ENCODE measurements at regions not wholly inside any gene's neighbourhood (a gene's known extent, or its start where the extent isn't known, plus 50 kb on each side); places are given as distances from the start of the nearest gene placed in this dataset.

DNA sequence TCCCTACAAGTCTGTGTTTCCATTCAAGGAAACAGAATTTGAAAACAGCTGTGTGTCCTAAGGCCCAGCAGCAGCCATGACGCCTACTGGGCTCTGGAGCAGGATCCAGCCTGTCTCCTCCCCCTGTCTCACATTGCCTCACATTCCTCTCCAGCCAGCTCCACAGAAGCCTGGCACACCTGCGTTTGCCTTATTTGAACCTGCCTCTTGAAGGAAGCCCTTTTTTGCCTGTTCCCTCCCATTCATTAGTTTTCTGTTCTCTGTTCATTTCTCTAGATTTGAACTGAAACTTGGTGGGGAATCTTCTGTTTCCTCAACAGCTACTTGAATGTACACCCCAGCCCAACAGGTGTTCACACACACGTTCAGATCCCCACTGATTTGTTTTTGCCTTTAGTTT lies 890.5 kb downstream of the TUSC7 start:
- H3K9me3 ChIP-seq = no peaks in the 10 kb centered on the region
- no peak overlapping the region for H3K27ac ChIP-seq
- H3K4me1 ChIP-seq = peaks cover 0 to 18% (median 9%) of the 10 kb centered on the region in 6 donors
- H3K27me3 ChIP-seq (replicated peaks in 1 of 7) = no peaks in the 10 kb centered on the region
- intact Hi-C loops (cut with DNase I; ENCODE audit: low total_unique reads) = no loop called here
- DNase-seq = no peak
- WGBS, 5 donors = 63 to 81% (median 71%) methylated on average over 3 of the region's 3 CpGs
- TF ChIP-seq, protein P1, sequence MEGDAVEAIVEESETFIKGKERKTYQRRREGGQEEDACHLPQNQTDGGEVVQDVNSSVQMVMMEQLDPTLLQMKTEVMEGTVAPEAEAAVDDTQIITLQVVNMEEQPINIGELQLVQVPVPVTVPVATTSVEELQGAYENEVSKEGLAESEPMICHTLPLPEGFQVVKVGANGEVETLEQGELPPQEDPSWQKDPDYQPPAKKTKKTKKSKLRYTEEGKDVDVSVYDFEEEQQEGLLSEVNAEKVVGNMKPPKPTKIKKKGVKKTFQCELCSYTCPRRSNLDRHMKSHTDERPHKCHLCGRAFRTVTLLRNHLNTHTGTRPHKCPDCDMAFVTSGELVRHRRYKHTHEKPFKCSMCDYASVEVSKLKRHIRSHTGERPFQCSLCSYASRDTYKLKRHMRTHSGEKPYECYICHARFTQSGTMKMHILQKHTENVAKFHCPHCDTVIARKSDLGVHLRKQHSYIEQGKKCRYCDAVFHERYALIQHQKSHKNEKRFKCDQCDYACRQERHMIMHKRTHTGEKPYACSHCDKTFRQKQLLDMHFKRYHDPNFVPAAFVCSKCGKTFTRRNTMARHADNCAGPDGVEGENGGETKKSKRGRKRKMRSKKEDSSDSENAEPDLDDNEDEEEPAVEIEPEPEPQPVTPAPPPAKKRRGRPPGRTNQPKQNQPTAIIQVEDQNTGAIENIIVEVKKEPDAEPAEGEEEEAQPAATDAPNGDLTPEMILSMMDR (IDR thresholded peaks at IDR 0.05 in 8 of 11, conservative IDR thresholded peaks at IDR 0.05 in 3 of 11) = no peak
- no peak for TF ChIP-seq POLR2AphosphoS5 (IDR thresholded peaks at IDR 0.05)
- no peak for TF ChIP-seq POLR2A (IDR thresholded peaks at IDR 0.05)
- H3K36me3 ChIP-seq = no peaks in the 10 kb centered on the region
- H3K4me3 ChIP-seq = no peak overlapping the region

DNA sequence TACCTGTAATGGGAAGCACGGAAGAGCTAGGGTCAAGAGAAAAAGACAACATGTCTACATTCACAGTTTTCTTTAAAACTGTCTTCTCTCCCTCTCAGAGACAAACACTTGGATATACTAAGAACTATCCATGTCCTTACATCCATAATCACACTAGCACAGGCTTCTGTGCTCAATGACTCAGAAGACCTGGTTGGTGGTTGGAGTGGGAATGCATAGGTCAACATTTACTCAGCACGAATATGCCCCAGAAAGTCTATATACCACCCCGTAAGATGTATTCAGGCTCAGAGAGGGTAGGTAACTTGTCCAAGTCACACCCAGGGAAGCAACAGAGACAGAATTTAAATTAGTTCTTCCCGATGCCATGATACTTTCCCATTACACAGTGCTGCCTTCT lies 891.1 kb downstream of the TUSC7 start:
- Histone ChIP-seq H3K4me3 (no peak overlapping the region), H3K27me3 (replicated peaks in 1 of 7) (no peaks in the 10 kb centered on the region), H3K9me3 (no peaks in the 10 kb centered on the region), H3K36me3 (no peaks in the 10 kb centered on the region), H3K4me1 (peaks cover 0 to 12% (median 5%) of the 10 kb centered on the region in 6 donors), H3K27ac (no peak overlapping the region)
- intact Hi-C loops (cut with DNase I; ENCODE audit: low total_unique reads) = no loop called here
- TF ChIP-seq POLR2A (IDR thresholded peaks at IDR 0.05) (no peak), POLR2AphosphoS5 (IDR thresholded peaks at IDR 0.05) (no peak)
- 87 to 96% (median 93%) methylated on average over 4 of the region's 4 CpGs for WGBS, 5 donors
- DNase-seq = no peak

DNA sequence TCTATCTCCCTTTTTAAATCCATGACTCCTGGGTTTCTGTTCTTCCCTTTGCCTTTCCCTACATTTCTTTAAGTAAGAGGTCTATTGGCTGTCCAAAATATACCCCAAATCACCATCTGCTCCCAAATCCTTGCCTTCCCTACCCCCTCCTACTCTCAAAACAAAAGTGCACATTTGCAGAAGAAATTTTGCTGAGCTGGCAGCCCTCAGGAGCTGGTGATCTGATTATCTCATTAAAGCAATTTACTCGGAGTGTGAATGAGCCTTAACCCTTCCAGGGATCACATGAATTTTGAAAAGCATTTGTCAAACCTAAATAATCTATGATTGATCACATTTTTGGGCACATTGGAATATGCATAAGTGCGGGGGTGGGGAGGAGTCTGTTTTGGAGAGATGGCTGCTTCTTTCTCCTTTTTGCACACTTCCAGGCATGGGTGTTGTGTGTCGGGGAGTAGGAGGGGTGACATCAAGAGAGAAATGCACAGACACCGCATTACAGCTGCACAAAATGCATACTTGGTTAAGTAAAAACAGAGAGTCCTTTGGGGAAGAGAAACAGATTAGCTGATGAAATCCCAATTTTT lies 892.6 kb downstream of the TUSC7 start:
- intact Hi-C loops (cut with DNase I; ENCODE audit: low total_unique reads) = no loop called here
- no peak for DNase-seq
- H3K27me3 ChIP-seq (replicated peaks in 1 of 7) = no peaks in the 10 kb centered on the region

DNA sequence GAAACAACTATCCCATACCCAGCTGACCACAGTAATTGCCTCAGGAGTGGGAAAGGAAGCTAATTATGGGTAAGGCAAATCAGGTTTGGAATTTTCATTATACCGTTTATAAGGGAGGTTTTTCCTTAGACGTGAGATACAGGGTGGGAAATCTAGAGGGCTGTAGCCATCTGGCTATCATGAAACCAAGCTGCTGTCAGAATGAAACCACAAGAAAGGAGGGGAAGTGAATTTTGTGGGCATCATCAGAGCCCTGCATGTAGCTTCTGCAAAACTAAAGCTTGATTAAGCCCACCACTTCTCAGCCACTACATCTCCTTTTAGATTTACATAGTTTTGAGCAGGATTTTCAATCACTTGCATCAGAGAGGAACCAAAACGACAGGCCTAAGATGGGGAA lies 893.5 kb downstream of the TUSC7 start:
- DNase-seq = no peak
- Histone ChIP-seq H3K36me3 (no peaks in the 10 kb centered on the region), H3K9me3 (no peaks in the 10 kb centered on the region), H3K27me3 (replicated peaks in 1 of 7) (no peaks in the 10 kb centered on the region), H3K27ac (no peak overlapping the region), H3K4me1 (no peaks in the 10 kb centered on the region), H3K4me3 (no peak overlapping the region)
- intact Hi-C loops (cut with DNase I; ENCODE audit: low total_unique reads) = no loop called here
- 8 to 39% (median 16%) methylated on average over 3 of the region's 3 CpGs for WGBS, 5 donors
- TF ChIP-seq, protein P1 (IDR thresholded peaks at IDR 0.05 in 8 of 11, conservative IDR thresholded peaks at IDR 0.05 in 3 of 11) = no peak
- TF ChIP-seq POLR2A (IDR thresholded peaks at IDR 0.05) (no peak), POLR2AphosphoS5 (IDR thresholded peaks at IDR 0.05) (no peak)

More for the DNA sequence above, 892.6 kb downstream of the TUSC7 start:
- WGBS, 5 donors = 65 to 82% (median 80%) methylated on average over 4 of the region's 4 CpGs
- Histone ChIP-seq H3K4me1 (no peaks in the 10 kb centered on the region), H3K36me3 (no peaks in the 10 kb centered on the region), H3K4me3 (no peak overlapping the region), H3K9me3 (no peaks in the 10 kb centered on the region), H3K27ac (no peak overlapping the region)
- TF ChIP-seq POLR2A (IDR thresholded peaks at IDR 0.05) = no peak
- TF ChIP-seq, protein P1 (IDR thresholded peaks at IDR 0.05 in 8 of 11, conservative IDR thresholded peaks at IDR 0.05 in 3 of 11) = no peak
- TF ChIP-seq POLR2AphosphoS5 (IDR thresholded peaks at IDR 0.05) = no peak

Measured in spleen (tissue), 11 donors.